PC-9 (cell line): ENCODE measurements at regions not wholly inside any gene's neighbourhood (a gene's known extent, or its start where the extent isn't known, plus 50 kb on each side); places are given as distances from the start of the nearest gene placed in this dataset.

Experiments used
- EZH2 ChIP-seq: fragments of 200-600 bp; sonication (generic); IDR thresholded peaks from 2 replicates; pipeline ENCODE4 v1.8.0; 2017; ENCODE audit warnings: antibody characterized with exemption, low read depth
- TF ChIP-seq, protein P1 (sequence below): fragments of 200-600 bp; sonication (generic); conservative IDR thresholded peaks from 2 replicates; pipeline ENCODE4 v1.6.1; 2017; ENCODE audit warnings: mixed run types, antibody characterized with exemption, mild to moderate bottlenecking, moderate library complexity

DNA sequence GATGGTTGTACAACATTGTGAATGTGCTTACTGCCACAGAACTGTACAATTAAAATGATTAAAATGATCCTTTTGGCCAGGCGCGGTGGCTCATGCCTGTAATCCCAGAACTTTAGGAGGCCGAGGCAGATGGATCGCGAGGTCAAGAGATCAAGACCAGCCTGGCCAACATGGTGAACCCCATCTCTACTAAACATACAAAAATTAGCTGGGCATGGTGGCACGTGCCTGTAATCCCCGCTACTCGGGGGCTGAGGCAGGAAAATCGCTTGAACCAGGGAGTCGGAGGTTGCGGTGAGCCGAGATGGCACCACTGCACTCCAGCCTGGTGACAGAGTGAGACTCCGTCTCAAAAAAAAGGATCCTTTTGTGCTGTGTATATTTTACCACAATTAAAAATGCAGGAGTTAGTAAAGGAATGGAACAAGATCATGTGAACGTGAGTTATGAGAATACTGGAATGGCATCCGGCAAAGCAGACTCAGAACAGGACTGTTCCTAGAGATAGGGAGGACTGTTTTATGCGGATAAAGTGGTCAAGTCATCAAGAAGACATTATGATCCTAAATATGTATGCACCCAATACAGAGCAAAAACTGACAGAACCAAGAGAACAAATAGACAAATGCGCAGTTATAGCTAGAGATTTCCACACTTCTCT lies 58.0 kb upstream of the CLDN5 start:
- TF ChIP-seq EZH2: no peak
- TF ChIP-seq, protein P1, sequence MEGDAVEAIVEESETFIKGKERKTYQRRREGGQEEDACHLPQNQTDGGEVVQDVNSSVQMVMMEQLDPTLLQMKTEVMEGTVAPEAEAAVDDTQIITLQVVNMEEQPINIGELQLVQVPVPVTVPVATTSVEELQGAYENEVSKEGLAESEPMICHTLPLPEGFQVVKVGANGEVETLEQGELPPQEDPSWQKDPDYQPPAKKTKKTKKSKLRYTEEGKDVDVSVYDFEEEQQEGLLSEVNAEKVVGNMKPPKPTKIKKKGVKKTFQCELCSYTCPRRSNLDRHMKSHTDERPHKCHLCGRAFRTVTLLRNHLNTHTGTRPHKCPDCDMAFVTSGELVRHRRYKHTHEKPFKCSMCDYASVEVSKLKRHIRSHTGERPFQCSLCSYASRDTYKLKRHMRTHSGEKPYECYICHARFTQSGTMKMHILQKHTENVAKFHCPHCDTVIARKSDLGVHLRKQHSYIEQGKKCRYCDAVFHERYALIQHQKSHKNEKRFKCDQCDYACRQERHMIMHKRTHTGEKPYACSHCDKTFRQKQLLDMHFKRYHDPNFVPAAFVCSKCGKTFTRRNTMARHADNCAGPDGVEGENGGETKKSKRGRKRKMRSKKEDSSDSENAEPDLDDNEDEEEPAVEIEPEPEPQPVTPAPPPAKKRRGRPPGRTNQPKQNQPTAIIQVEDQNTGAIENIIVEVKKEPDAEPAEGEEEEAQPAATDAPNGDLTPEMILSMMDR: no peak
